NT2/D1 (cell line): ENCODE measurements at regions not wholly inside any gene's neighbourhood (a gene's known extent, or its start where the extent isn't known, plus 50 kb on each side); places are given as distances from the start of the nearest gene placed in this dataset.

ENCODE experiments used
- DNase-seq: peaks from one replicate; pipeline ENCODE4 v3.0.0-alpha.2; 2011; ENCODE audit warnings: low read depth, low spot score
- H3K27me3 ChIP-seq: 2 replicates; pipeline ENCODE4 v1.6.0; 2011; ENCODE audit warnings: mild to moderate bottlenecking; ENCODE audit not compliant: insufficient read length, insufficient read depth
- H3K36me3 ChIP-seq: 2 replicates; pipeline ENCODE4 v1.6.1; 2011; ENCODE audit warnings: mild to moderate bottlenecking, low read length, mixed read lengths; ENCODE audit not compliant: insufficient read depth, insufficient read length
- H3K4me1 ChIP-seq: 2 replicates; pipeline ENCODE4 v1.5.1; 2011; ENCODE audit not compliant: insufficient read depth, insufficient read length
- H3K4me3 ChIP-seq: 2 replicates; pipeline ENCODE4 v1.5.1; 2011; ENCODE audit warnings: low read depth; ENCODE audit not compliant: insufficient read length
- H3K9ac ChIP-seq: 2 replicates; pipeline ENCODE4 v1.6.0; 2011; ENCODE audit warnings: low read depth; ENCODE audit not compliant: insufficient read length
- H3K9me3 ChIP-seq: 2 replicates; pipeline ENCODE4 v1.5.1; 2011; ENCODE audit warnings: mild to moderate bottlenecking, low read length; ENCODE audit not compliant: insufficient read depth
- SUZ12 ChIP-seq: IDR thresholded peaks from 2 replicates; pipeline ENCODE4 v1.6.1; 2011; ENCODE audit not compliant: insufficient read length, insufficient read depth; ENCODE audit errors: extremely low read depth
- YY1 ChIP-seq: IDR thresholded peaks from 2 replicates; pipeline ENCODE4 v1.6.1; 2011; ENCODE audit not compliant: insufficient read length, insufficient read depth
- ZNF274 ChIP-seq: IDR thresholded peaks from 2 replicates; pipeline ENCODE4 v1.6.1; 2011; ENCODE audit warnings: mild to moderate bottlenecking, low read depth, low read length

- no peaks in the 10 kb centered on the region for H3K36me3 ChIP-seq
- H3K27me3 ChIP-seq, result no peaks in the 10 kb centered on the region
- H3K4me1 ChIP-seq, result no peaks in the 10 kb centered on the region
- H3K9me3 ChIP-seq, result 0 out of 2 replicates have a peak, but pooled peaks cover 5% of the 10 kb centered on the region
- no peak for TF ChIP-seq ZNF274
- H3K4me3 ChIP-seq, result no peak overlapping the region
- H3K9ac ChIP-seq, result no peak overlapping the region
- no peak for DNase-seq
These were observed 786.9 kb downstream of the EPHA4 start for GRCh38 chr2:220785178-220785577.

- TF ChIP-seq SUZ12 (no peak), ZNF274 (no peak), YY1 (no peak)
- no peak for DNase-seq
- H3K9me3 ChIP-seq, result 0 out of 2 replicates have a peak, but pooled peaks cover 5% of the 10 kb centered on the region
These were observed 785.9 kb downstream of the EPHA4 start for GRCh38 chr2:220786216-220786615.

GRCh38 chr2:220787251-220787650 is 784.9 kb downstream of the EPHA4 start:
- Histone ChIP-seq H3K4me3 (no peak overlapping the region), H3K4me1 (no peaks in the 10 kb centered on the region), H3K27me3 (no peaks in the 10 kb centered on the region), H3K36me3 (no peaks in the 10 kb centered on the region), H3K9ac (no peak overlapping the region), H3K9me3 (0 out of 2 replicates have a peak, but pooled peaks cover 5% of the 10 kb centered on the region)
- DNase-seq, result no peak
- TF ChIP-seq SUZ12 (no peak), YY1 (no peak), ZNF274 (no peak)

More at GRCh38 chr2:220786216-220786615, 785.9 kb downstream of the EPHA4 start:
- Histone ChIP-seq H3K4me1 (no peaks in the 10 kb centered on the region), H3K36me3 (no peaks in the 10 kb centered on the region), H3K27me3 (no peaks in the 10 kb centered on the region), H3K9ac (no peak overlapping the region), H3K4me3 (no peak overlapping the region)

GRCh38 chr2:220789961-220790360 is 782.1 kb downstream of the EPHA4 start:
- TF ChIP-seq SUZ12, result no peak
- Histone ChIP-seq H3K4me1 (no peaks in the 10 kb centered on the region), H3K4me3 (no peak overlapping the region), H3K9me3 (no peaks in the 10 kb centered on the region), H3K27me3 (no peaks in the 10 kb centered on the region), H3K36me3 (no peaks in the 10 kb centered on the region), H3K9ac (no peak overlapping the region)
- no peak for DNase-seq

- Histone ChIP-seq H3K4me3 (no peak overlapping the region), H3K9ac (no peak overlapping the region), H3K9me3 (no peaks in the 10 kb centered on the region), H3K4me1 (no peaks in the 10 kb centered on the region), H3K27me3 (no peaks in the 10 kb centered on the region), H3K36me3 (no peaks in the 10 kb centered on the region)
- no peak for DNase-seq
- TF ChIP-seq SUZ12 (no peak), ZNF274 (no peak), YY1 (no peak)
These were observed 776.4 kb downstream of the EPHA4 start for GRCh38 chr2:220795705-220796104.

- H3K9me3 ChIP-seq, result no peaks in the 10 kb centered on the region
- no peak for TF ChIP-seq ZNF274
- no peak for TF ChIP-seq YY1
- no peak for TF ChIP-seq SUZ12
- no peaks in the 10 kb centered on the region for H3K4me1 ChIP-seq
- H3K9ac ChIP-seq, result no peak overlapping the region
- no peaks in the 10 kb centered on the region for H3K27me3 ChIP-seq
- no peak overlapping the region for H3K4me3 ChIP-seq
- DNase-seq, result no peak
- H3K36me3 ChIP-seq, result no peaks in the 10 kb centered on the region
These were observed 761.0 kb downstream of the EPHA4 start for GRCh38 chr2:220811115-220811514.

GRCh38 chr2:220811952-220812570 is 760.0 kb downstream of the EPHA4 start:
- Histone ChIP-seq H3K4me3 (no peak overlapping the region), H3K4me1 (no peaks in the 10 kb centered on the region), H3K9me3 (no peaks in the 10 kb centered on the region), H3K9ac (no peak overlapping the region), H3K27me3 (no peaks in the 10 kb centered on the region), H3K36me3 (no peaks in the 10 kb centered on the region)
- no peak for DNase-seq
- TF ChIP-seq SUZ12 (no peak), YY1 (no peak), ZNF274 (no peak)
